ENCODE measurements at regions not wholly inside any gene's neighbourhood (a gene's known extent, or its start where the extent isn't known, plus 50 kb on each side); places are given as distances from the start of the nearest gene placed in this dataset.

DNA sequence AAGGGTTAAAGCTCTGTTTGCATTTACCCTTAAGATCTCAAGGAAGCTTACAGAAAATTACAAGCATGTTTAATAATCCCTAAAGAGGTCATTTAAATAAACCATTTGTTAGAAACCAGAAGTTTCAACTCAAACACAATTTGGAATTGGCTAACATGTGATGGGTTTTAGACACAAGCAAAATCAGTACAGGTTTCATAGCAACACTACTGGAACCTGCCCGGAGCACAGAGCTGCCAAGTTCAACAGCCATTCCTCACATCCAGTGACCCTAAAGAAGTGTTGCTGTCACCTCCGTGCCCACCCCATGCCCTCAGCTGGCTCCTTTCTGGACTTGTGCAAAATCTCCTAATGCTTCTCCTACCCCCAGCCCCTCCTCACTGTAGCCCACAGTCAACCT lies 338.8 kb upstream of the AUTS2 start:
- H3K36me3 ChIP-seq = no peaks in the 10 kb centered on the region
- H3K9me3 ChIP-seq (replicated peaks) = no peaks in the 10 kb centered on the region
- H3K4me1 ChIP-seq = no peaks in the 10 kb centered on the region
- intact Hi-C loops (cut with micrococcal nuclease) = no loop called here
- TF ChIP-seq, protein P1, sequence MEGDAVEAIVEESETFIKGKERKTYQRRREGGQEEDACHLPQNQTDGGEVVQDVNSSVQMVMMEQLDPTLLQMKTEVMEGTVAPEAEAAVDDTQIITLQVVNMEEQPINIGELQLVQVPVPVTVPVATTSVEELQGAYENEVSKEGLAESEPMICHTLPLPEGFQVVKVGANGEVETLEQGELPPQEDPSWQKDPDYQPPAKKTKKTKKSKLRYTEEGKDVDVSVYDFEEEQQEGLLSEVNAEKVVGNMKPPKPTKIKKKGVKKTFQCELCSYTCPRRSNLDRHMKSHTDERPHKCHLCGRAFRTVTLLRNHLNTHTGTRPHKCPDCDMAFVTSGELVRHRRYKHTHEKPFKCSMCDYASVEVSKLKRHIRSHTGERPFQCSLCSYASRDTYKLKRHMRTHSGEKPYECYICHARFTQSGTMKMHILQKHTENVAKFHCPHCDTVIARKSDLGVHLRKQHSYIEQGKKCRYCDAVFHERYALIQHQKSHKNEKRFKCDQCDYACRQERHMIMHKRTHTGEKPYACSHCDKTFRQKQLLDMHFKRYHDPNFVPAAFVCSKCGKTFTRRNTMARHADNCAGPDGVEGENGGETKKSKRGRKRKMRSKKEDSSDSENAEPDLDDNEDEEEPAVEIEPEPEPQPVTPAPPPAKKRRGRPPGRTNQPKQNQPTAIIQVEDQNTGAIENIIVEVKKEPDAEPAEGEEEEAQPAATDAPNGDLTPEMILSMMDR (IDR thresholded peaks at IDR 0.05; ENCODE audit: borderline replicate concordance) = no peak
- no peak overlapping the region for H3K4me3 ChIP-seq
- DNase-seq = no peak
- H3K27me3 ChIP-seq (ENCODE audit: low read depth) = peaks cover 18% of the 10 kb centered on the region
- no peak overlapping the region for H3K27ac ChIP-seq (replicated peaks)

DNA sequence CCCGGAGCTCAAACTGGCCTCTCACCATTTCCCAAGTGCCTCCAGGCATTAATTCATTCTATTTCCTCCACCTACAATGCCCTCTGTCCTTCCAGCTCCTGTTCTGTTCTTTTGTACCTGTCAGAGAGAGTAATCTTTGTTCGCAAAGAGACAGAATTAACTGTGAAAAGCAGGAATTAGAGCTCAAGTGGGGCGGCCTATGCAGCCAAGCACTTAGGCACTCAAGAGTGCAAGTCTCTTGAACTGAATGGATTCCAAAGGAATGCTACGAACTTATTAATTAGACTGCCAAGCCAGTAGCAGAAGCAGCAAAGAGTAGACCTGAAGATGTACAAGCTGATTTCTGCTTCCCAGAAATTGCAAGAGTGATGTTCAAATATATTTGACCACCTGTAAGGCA lies 338.3 kb upstream of the AUTS2 start:
- Histone ChIP-seq H3K4me1 (no peaks in the 10 kb centered on the region), H3K4me3 (no peak overlapping the region), H3K27me3 (ENCODE audit: low read depth) (peaks cover 21% of the 10 kb centered on the region), H3K27ac (replicated peaks) (no peak overlapping the region), H3K9me3 (replicated peaks) (no peaks in the 10 kb centered on the region), H3K36me3 (no peaks in the 10 kb centered on the region)
- DNase-seq = no peak
- intact Hi-C loops (cut with micrococcal nuclease) = no loop called here
- TF ChIP-seq, protein P1 (IDR thresholded peaks at IDR 0.05; ENCODE audit: borderline replicate concordance) = no peak

DNA sequence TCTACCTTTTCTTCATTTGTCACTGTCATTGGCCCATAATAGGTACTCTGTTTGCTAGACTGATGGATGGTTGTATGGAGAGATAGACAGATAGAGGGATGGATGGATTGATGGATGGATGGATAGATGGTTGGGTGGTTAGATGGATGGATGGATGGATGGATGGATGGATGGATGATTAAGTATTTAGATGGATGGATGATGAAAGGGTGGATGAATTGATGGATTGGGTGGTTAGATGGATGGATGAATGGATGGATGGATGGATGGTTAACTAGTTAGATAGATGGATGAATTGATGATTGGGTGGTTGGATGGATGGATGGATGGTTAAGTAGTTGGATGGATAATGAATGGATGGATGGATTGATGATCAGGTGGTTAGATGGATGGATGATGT lies 334.7 kb upstream of the AUTS2 start:
- H3K27me3 ChIP-seq (ENCODE audit: low read depth) = peaks cover 24% of the 10 kb centered on the region
- no peak overlapping the region for H3K27ac ChIP-seq (replicated peaks)
- H3K9me3 ChIP-seq (replicated peaks) = no peaks in the 10 kb centered on the region
- no peak for DNase-seq
- no peaks in the 10 kb centered on the region for H3K36me3 ChIP-seq
- intact Hi-C loops (cut with micrococcal nuclease) = no loop called here
- no peak overlapping the region for H3K4me3 ChIP-seq
- H3K4me1 ChIP-seq = no peaks in the 10 kb centered on the region
- TF ChIP-seq, protein P1 (IDR thresholded peaks at IDR 0.05; ENCODE audit: borderline replicate concordance) = no peak

DNA sequence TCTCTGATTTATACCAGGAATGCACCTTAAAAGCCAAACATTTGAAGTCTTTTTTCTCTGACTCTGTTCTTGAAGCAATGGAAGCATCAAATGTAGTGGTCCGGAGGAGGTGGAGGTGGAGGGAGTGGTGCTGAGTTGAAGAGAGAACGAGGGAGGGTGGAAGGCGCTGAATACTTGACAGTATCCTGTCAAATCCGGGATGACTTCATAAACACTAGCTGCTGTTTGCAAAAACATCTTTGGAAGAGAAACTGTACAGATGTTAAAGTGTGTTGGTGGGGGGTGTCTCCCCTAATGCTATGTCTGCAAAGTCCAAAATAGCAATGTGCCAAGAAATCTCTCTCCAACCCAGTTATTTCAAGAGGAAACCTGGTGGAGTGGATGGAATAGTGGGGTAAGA lies 328.5 kb upstream of the AUTS2 start:
- H3K9me3 ChIP-seq (replicated peaks) = no peaks in the 10 kb centered on the region
- TF ChIP-seq, protein P1 (IDR thresholded peaks at IDR 0.05; ENCODE audit: borderline replicate concordance) = no peak

DNA sequence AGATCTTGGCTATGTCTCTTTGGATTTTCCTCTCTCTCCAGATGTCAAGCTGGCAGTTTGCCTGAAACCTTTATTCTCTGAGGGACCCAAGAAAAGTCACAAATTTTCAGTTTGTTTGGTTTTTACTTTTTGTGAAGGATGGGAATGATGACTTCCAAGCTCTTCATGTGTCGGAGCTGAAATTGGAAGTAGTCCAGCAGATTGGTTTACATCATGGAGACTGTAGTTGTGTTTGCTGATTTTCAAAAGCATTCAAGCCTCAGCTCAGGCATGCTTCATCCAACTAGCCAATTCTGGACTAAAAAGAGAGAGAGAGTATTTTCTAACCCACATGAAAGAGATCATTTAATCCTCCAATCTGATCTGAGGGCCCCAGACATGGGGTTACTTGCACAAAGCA lies 326.2 kb upstream of the AUTS2 start:
- Histone ChIP-seq H3K27me3 (ENCODE audit: low read depth) (peaks cover 12% of the 10 kb centered on the region), H3K9me3 (replicated peaks) (no peaks in the 10 kb centered on the region), H3K36me3 (no peaks in the 10 kb centered on the region), H3K4me1 (no peaks in the 10 kb centered on the region), H3K4me3 (no peak overlapping the region), H3K27ac (replicated peaks) (no peak overlapping the region)
- TF ChIP-seq, protein P1 (IDR thresholded peaks at IDR 0.05; ENCODE audit: borderline replicate concordance) = no peak
- intact Hi-C loops (cut with micrococcal nuclease) = no loop called here
- DNase-seq = no peak

More for the DNA sequence above, 328.5 kb upstream of the AUTS2 start:
- no peaks in the 10 kb centered on the region for H3K4me1 ChIP-seq
- H3K4me3 ChIP-seq = no peak overlapping the region
- no peak for DNase-seq
- no peak overlapping the region for H3K27ac ChIP-seq (replicated peaks)
- peaks cover 22% of the 10 kb centered on the region for H3K27me3 ChIP-seq (ENCODE audit: low read depth)
- no peaks in the 10 kb centered on the region for H3K36me3 ChIP-seq
- intact Hi-C loops (cut with micrococcal nuclease) = no loop called here
